Nephron (organoid): ENCODE measurements at regions not wholly inside any gene's neighbourhood (a gene's known extent, or its start where the extent isn't known, plus 50 kb on each side); places are given as distances from the start of the nearest gene placed in this dataset.

Experiments used
- H3K27ac Mint-ChIP-seq, 3 experiments: 2 replicates each; pipeline ENCODE4 v1.8.0; 2020; ENCODE audit warnings: mixed read lengths in 3 of 3, mild to moderate bottlenecking in 2 of 3, moderate library complexity in 1 of 3
- H3K27me3 Mint-ChIP-seq: 2 replicates; pipeline ENCODE4 v1.8.0; 2021; ENCODE audit warnings: low read depth, mild to moderate bottlenecking, moderate library complexity, mixed read lengths
- H3K36me3 Mint-ChIP-seq: 2 replicates; pipeline ENCODE4 v1.8.0; 2020; ENCODE audit warnings: low read depth, mixed read lengths
- H3K4me1 Mint-ChIP-seq: 2 replicates; pipeline ENCODE4 v1.8.0; 2020; ENCODE audit warnings: mixed read lengths
- H3K4me3 Mint-ChIP-seq, 3 experiments: 2 replicates each; pipeline ENCODE4 v1.8.0; 2020; ENCODE audit warnings: mild to moderate bottlenecking in 3 of 3, mixed read lengths in 3 of 3, moderate library complexity in 2 of 3
- H3K9me3 Mint-ChIP-seq: 2 replicates; pipeline ENCODE4 v1.8.0; 2020; ENCODE audit warnings: mixed read lengths
- TF ChIP-seq, protein P1 (sequence below), 3 experiments: fragments of 200-600 bp; sonication (generic); IDR thresholded peaks; one replicate each; pipeline ENCODE4 v1.5.0; 2021; ENCODE audit warnings: antibody characterized with exemption in 3 of 3; ENCODE audit not compliant: unreplicated experiment in 3 of 3

DNA sequence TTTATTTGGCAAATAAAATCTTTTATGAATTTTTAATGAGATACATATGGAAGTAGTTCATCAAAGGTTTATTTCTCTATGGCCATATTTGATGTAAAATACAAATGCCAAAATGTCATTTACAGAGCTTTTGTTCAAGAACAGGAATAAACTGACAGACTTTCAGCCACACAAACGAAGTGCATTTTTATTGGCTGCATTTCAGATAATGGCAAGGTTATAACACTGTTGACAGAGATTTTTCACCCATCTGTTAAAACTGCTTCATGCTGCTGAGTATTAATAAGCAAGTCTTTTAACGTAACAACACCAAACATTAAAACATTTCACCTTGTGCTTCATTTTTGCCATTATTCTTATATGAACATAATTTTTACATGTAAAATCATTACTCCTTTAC is 254.4 kb downstream of the ANKRD7 start:
- Mint-ChIP-seq H3K9me3 (peaks cover 12% of the 10 kb centered on the region), H3K27ac (no peak overlapping the region), H3K27me3 (no peaks in the 10 kb centered on the region), H3K4me1 (no peaks in the 10 kb centered on the region), H3K36me3 (no peaks in the 10 kb centered on the region), H3K4me3 (no peak overlapping the region)
- TF ChIP-seq, protein P1, sequence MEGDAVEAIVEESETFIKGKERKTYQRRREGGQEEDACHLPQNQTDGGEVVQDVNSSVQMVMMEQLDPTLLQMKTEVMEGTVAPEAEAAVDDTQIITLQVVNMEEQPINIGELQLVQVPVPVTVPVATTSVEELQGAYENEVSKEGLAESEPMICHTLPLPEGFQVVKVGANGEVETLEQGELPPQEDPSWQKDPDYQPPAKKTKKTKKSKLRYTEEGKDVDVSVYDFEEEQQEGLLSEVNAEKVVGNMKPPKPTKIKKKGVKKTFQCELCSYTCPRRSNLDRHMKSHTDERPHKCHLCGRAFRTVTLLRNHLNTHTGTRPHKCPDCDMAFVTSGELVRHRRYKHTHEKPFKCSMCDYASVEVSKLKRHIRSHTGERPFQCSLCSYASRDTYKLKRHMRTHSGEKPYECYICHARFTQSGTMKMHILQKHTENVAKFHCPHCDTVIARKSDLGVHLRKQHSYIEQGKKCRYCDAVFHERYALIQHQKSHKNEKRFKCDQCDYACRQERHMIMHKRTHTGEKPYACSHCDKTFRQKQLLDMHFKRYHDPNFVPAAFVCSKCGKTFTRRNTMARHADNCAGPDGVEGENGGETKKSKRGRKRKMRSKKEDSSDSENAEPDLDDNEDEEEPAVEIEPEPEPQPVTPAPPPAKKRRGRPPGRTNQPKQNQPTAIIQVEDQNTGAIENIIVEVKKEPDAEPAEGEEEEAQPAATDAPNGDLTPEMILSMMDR (IDR thresholded peaks at IDR 0.05; ENCODE audit: unreplicated experiment in 3 of 3) = no peak

DNA sequence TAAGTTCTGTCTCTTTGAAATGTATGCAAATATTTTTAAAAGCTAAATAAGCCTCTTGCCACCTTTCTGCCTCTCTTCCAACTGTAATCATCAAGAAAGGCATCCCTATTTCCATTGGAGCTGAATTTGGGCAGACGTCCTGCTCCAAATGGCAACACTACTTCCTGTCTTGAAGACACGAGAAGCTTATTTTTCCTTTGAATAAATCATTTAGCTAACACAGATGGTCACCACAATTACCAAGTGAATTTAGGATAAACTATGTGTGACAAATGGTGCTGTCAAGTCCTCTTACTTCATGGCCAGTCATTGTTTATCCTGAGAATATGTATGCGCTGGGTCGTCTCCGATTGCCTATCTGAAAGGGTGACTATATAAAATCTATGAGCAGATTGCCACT is 268.0 kb downstream of the ANKRD7 start:
- H3K27ac Mint-ChIP-seq = no peak overlapping the region
- H3K36me3 Mint-ChIP-seq = no peaks in the 10 kb centered on the region
- H3K4me1 Mint-ChIP-seq = no peaks in the 10 kb centered on the region
- H3K9me3 Mint-ChIP-seq = no peaks in the 10 kb centered on the region
- no peak overlapping the region for H3K4me3 Mint-ChIP-seq
- no peaks in the 10 kb centered on the region for H3K27me3 Mint-ChIP-seq
- TF ChIP-seq, protein P1 (IDR thresholded peaks at IDR 0.05; ENCODE audit: unreplicated experiment in 3 of 3) = no peak

DNA sequence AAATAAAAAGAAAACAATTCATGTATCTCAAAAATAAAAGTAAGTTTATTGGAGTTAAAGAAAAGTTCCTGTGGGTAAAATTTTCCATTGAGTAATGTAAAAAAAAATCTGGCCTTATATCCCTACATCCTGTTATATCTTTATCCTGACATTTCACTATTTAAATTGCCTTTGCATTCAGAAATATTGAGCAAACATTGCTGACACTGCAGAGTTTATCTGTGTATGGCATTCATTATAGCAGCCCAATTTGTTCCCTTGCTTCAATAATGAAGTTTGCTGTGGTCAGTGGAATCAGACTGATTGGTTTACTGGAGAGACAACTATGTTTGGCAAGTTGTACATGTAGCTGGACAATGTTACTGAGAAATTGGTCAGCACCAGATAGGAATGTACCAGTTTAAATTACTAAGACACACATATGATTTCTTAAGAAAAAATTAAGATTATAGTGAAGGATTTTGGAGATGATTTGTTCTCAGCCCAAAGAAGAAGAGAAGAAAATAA is 271.7 kb downstream of the ANKRD7 start:
- TF ChIP-seq, protein P1 (IDR thresholded peaks at IDR 0.05; ENCODE audit: unreplicated experiment in 3 of 3) = no peak
- Mint-ChIP-seq H3K27ac (no peak overlapping the region), H3K4me3 (no peak overlapping the region), H3K36me3 (no peaks in the 10 kb centered on the region), H3K4me1 (no peaks in the 10 kb centered on the region), H3K27me3 (no peaks in the 10 kb centered on the region), H3K9me3 (no peaks in the 10 kb centered on the region)

DNA sequence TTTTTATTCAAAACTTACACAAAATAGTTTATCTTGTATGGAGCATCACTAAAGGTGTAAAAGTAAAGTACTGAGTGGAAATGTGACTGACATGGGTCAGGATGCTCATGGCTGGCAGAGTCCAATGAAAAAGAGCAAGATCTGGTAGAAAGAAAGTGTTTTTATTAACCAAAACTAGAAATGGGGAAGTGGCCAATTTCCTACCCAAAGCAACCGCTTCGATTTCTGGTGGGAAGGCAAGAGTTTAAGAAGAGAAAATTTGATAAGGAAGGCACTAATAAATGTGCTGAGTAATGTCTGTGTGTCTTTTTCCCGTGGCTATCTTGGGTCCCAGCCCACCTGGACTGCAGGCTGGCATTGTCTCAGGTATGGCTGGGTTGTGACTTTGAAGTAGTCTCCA is 277.7 kb downstream of the ANKRD7 start:
- no peak overlapping the region for H3K4me3 Mint-ChIP-seq
- H3K27me3 Mint-ChIP-seq = no peaks in the 10 kb centered on the region
- H3K36me3 Mint-ChIP-seq = no peaks in the 10 kb centered on the region
- no peaks in the 10 kb centered on the region for H3K9me3 Mint-ChIP-seq
- H3K4me1 Mint-ChIP-seq = no peaks in the 10 kb centered on the region
- H3K27ac Mint-ChIP-seq = no peak overlapping the region
- TF ChIP-seq, protein P1 (IDR thresholded peaks at IDR 0.05; ENCODE audit: unreplicated experiment in 3 of 3) = no peak

DNA sequence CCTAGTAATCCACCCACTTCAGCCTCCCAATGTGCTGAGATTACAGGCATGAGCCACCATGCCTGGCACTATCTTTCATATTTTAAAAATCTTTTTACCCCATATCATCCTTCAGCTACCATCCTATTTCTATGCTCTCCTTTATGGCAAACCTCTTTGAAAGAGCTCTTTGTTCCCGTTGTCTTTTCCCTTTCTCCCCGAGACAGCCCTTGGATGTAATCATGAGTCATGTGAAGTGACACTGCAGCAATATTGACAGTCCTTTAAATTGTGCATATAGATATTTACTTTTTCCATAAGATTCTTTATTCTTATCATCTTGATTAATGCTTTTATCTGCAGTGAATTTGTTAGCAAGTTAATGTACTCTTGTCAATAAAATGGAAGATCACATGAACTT is 286.6 kb downstream of the ANKRD7 start:
- Mint-ChIP-seq H3K27ac (no peak overlapping the region), H3K36me3 (no peaks in the 10 kb centered on the region), H3K9me3 (no peaks in the 10 kb centered on the region), H3K4me3 (no peak overlapping the region), H3K27me3 (no peaks in the 10 kb centered on the region), H3K4me1 (no peaks in the 10 kb centered on the region)
- TF ChIP-seq, protein P1 (IDR thresholded peaks at IDR 0.05; ENCODE audit: unreplicated experiment in 3 of 3) = no peak

DNA sequence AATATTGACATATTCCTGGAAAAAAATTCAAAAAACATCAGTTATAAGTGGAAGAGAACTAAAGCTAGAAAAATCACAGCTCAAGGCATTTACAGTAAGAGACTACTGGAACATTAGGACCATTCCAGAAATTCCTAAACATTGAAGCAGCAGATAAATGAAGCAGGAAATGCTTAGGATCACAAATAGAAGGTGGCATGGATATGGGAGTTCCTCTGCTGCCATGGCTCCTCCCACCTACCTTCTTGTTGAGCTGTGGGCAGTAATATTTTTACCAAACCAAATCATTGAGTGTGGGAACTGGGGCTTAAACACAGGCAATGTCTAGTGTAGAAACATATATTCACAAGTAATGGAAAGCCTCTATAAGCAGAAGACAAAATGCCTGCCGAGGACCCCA is 292.8 kb downstream of the ANKRD7 start:
- no peaks in the 10 kb centered on the region for H3K27me3 Mint-ChIP-seq

More for the DNA sequence above, 292.8 kb downstream of the ANKRD7 start:
- H3K9me3 Mint-ChIP-seq = no peaks in the 10 kb centered on the region
- no peaks in the 10 kb centered on the region for H3K4me1 Mint-ChIP-seq
- no peaks in the 10 kb centered on the region for H3K36me3 Mint-ChIP-seq
- no peak overlapping the region for H3K4me3 Mint-ChIP-seq
- TF ChIP-seq, protein P1 (IDR thresholded peaks at IDR 0.05; ENCODE audit: unreplicated experiment in 3 of 3) = no peak
- H3K27ac Mint-ChIP-seq = no peak overlapping the region
